CD14-positive monocyte (primary cell): ENCODE measurements at regions not wholly inside any gene's neighbourhood (a gene's known extent, or its start where the extent isn't known, plus 50 kb on each side); places are given as distances from the start of the nearest gene placed in this dataset.

Experiments
- DNase-seq, 3 donors: peaks; one replicate each; pipeline ENCODE4 v3.0.0-alpha.2; 2011 to 2022
- H2AFZ ChIP-seq: 2 replicates; pipeline ENCODE4 v1.6.0; 2012; ENCODE audit warnings: mild to moderate bottlenecking, low read depth, low read length, inconsistent platforms; ENCODE audit not compliant: insufficient read depth, poor library complexity, severe bottlenecking
- H3K27ac ChIP-seq, 2 donors: 1 replicate in 1 of 2; 2 replicates in 1 of 2; pipeline ENCODE4 v1.5.1; 2012 to 2013; ENCODE audit warnings: low read length in 2 of 2, control low read depth in 1 of 2, inconsistent platforms in 1 of 2, low read depth in 1 of 2, mild to moderate bottlenecking in 1 of 2
- H3K27me3 ChIP-seq, 2 donors: one replicate each; pipeline versions ENCODE4 v1.6.0 to v1.6.1; 2011 to 2013; ENCODE audit warnings: low read length in 2 of 2; ENCODE audit not compliant: control insufficient read depth in 2 of 2, insufficient read depth in 2 of 2
- H3K36me3 ChIP-seq, 2 donors: replicated peaks in 1 of 2; 1 replicate in 1 of 2; 2 replicates in 1 of 2; pipeline versions ENCODE4 v1.5.1 to v1.6.1; 2012 to 2013; ENCODE audit warnings: low read length in 2 of 2, control low read depth in 1 of 2, inconsistent platforms in 1 of 2, mild to moderate bottlenecking in 1 of 2; ENCODE audit not compliant: insufficient read depth in 2 of 2, control insufficient read depth in 1 of 2
- H3K4me1 ChIP-seq, 2 donors: 1 replicate in 1 of 2; 2 replicates in 1 of 2; pipeline versions ENCODE4 v1.5.1 to v1.6.1; 2012 to 2013; ENCODE audit warnings: low read length in 2 of 2, control low read depth in 1 of 2, inconsistent platforms in 1 of 2, mild to moderate bottlenecking in 1 of 2, moderate library complexity in 1 of 2; ENCODE audit not compliant: insufficient read depth in 2 of 2, control insufficient read depth in 1 of 2
- H3K4me2 ChIP-seq: replicated peaks from 2 replicates; pipeline ENCODE3; 2012; ENCODE audit warnings: low read length, moderate library complexity, mild to moderate bottlenecking; ENCODE audit not compliant: poor library complexity, severe bottlenecking; ENCODE audit errors: extremely low read depth
- H3K4me3 ChIP-seq, 3 experiments: fragments of 200-600 bp in 1 of 3; sonication (generic) in 1 of 3; replicated peaks in 1 of 3; 1 replicate in 2 of 3; 2 replicates in 1 of 3; pipeline ENCODE4 v1.5.1; 2011 to 2013; ENCODE audit warnings: low read length in 3 of 3, mild to moderate bottlenecking in 3 of 3, control low read depth in 2 of 3, low read depth in 2 of 3, inconsistent platforms in 1 of 3, moderate library complexity in 1 of 3
- H3K79me2 ChIP-seq: 2 replicates; pipeline ENCODE4 v1.6.0; 2012; ENCODE audit warnings: mild to moderate bottlenecking, control low read depth, inconsistent platforms, low read length, moderate library complexity; ENCODE audit not compliant: insufficient read depth
- H3K9ac ChIP-seq: 2 replicates; pipeline ENCODE4 v1.6.0; 2017; ENCODE audit warnings: low read length, mild to moderate bottlenecking; ENCODE audit not compliant: insufficient read depth, poor library complexity, severe bottlenecking
- H3K9me3 ChIP-seq, 2 donors: replicated peaks in 1 of 2; 1 replicate in 1 of 2; 2 replicates in 1 of 2; pipeline versions ENCODE4 v1.5.1 to v1.6.1; 2012 to 2013; ENCODE audit warnings: low read length in 2 of 2, control low read depth in 1 of 2; ENCODE audit not compliant: control insufficient read depth in 1 of 2, insufficient read depth in 1 of 2
- H4K20me1 ChIP-seq: 2 replicates; pipeline ENCODE4 v1.6.0; 2012; ENCODE audit warnings: mild to moderate bottlenecking, low read length, control low read depth, moderate library complexity; ENCODE audit not compliant: insufficient read depth
- H3K27ac Mint-ChIP-seq, 7 donors: one replicate each; pipeline ENCODE4 v1.8.0; 2020; ENCODE audit warnings: mild to moderate bottlenecking in 7 of 7, mixed read lengths in 7 of 7, moderate library complexity in 6 of 7, inconsistent platforms in 2 of 7
- H3K27me3 Mint-ChIP-seq, 3 donors: one replicate each; pipeline ENCODE4 v1.8.0; 2021 to 2022; ENCODE audit warnings: low read depth in 3 of 3, mild to moderate bottlenecking in 3 of 3, mixed read lengths in 3 of 3, moderate library complexity in 3 of 3, inconsistent platforms in 1 of 3
- H3K36me3 Mint-ChIP-seq, 2 donors: one replicate each; pipeline ENCODE4 v1.8.0; 2020; ENCODE audit warnings: mixed read lengths in 2 of 2, inconsistent platforms in 1 of 2, mild to moderate bottlenecking in 1 of 2
- H3K4me1 Mint-ChIP-seq: one replicate; pipeline ENCODE4 v1.8.0; 2020; ENCODE audit warnings: mild to moderate bottlenecking, mixed read lengths
- H3K4me3 Mint-ChIP-seq, 2 donors: one replicate each; pipeline ENCODE4 v1.8.0; 2020; ENCODE audit warnings: mild to moderate bottlenecking in 2 of 2, mixed read lengths in 2 of 2, moderate library complexity in 1 of 2
- H3K9me3 Mint-ChIP-seq, 7 donors: one replicate each; pipeline ENCODE4 v1.8.0; 2020 to 2022; ENCODE audit warnings: mixed read lengths in 7 of 7, mild to moderate bottlenecking in 6 of 7, moderate library complexity in 6 of 7, inconsistent platforms in 2 of 7
- CTCF ChIP-seq: fragments of 200-600 bp; IDR thresholded peaks from one replicate; pipeline ENCODE4 v1.8.0; 2022; ENCODE audit warnings: antibody characterized with exemption, mild to moderate bottlenecking
- WGBS: methylation state at CpG from one replicate; pipeline ENCODE4 v1.1.5; 2013; ENCODE audit warnings: missing lambda C conversion rate; ENCODE audit not compliant: insufficient coverage; 5-methylcytosine and 5-hydroxymethylcytosine counted together
- intact Hi-C, 2 donors: fragments of 100-400 bp; cut with micrococcal nuclease; formaldehyde crosslinking; loops; one replicate each; pipeline versions ENCODE4 v1.15.0 to v1.15.1; 2023

GRCh38 chr5:77912721-77913120, 136.6 kb upstream of the TBCA start:
- Histone ChIP-seq H3K4me2 (no peak overlapping the region), H3K9ac (no peak overlapping the region), H3K4me1 (peaks cover 0 to 6% of the 10 kb centered on the region in 2 donors), H3K79me2 (no peaks in the 10 kb centered on the region), H4K20me1 (no peaks in the 10 kb centered on the region), H3K4me3 (no peak overlapping the region), H3K27ac (no peak overlapping the region), H3K9me3 (peaks cover 0 to 5% of the 10 kb centered on the region in 2 donors), H3K27me3 (peaks cover 4 to 15% of the 10 kb centered on the region in 2 donors), H2AFZ (no peak overlapping the region), H3K36me3 (no peaks in the 10 kb centered on the region)
- Mint-ChIP-seq H3K27ac (no peak overlapping the region), H3K27me3 (peaks cover 3 to 18% (median 11%) of the 10 kb centered on the region in 3 donors), H3K9me3 (peaks cover 2 to 12% (median 10%) of the 10 kb centered on the region in 7 donors), H3K4me3 (no peak overlapping the region), H3K4me1 (peaks cover 3% of the 10 kb centered on the region), H3K36me3 (no peaks in the 10 kb centered on the region)
- WGBS: 81% methylated on average over 5 of the region's 6 CpGs
- TF ChIP-seq CTCF: no peak
- intact Hi-C loops: no loop called here
- DNase-seq: no peak

- peaks cover 2 to 10% (median 9%) of the 10 kb centered on the region in 7 donors for H3K9me3 Mint-ChIP-seq
- H3K27me3 Mint-ChIP-seq: peaks cover 3 to 18% (median 9%) of the 10 kb centered on the region in 3 donors
- no peak overlapping the region for H3K27ac Mint-ChIP-seq
- H3K4me3 Mint-ChIP-seq: no peak overlapping the region
- intact Hi-C loops: no loop called here
- H3K4me1 Mint-ChIP-seq: peaks cover 9% of the 10 kb centered on the region
- H3K27me3 ChIP-seq: peaks cover 4 to 15% of the 10 kb centered on the region in 2 donors
- no peak overlapping the region for H2AFZ ChIP-seq
- H3K79me2 ChIP-seq: no peaks in the 10 kb centered on the region
- H3K27ac ChIP-seq: no peak overlapping the region
- no peak overlapping the region for H3K4me2 ChIP-seq
- H3K9me3 ChIP-seq: peaks cover 0 to 5% of the 10 kb centered on the region in 2 donors
- DNase-seq: no peak
- peaks cover 0 to 6% of the 10 kb centered on the region in 2 donors for H3K4me1 ChIP-seq
- H3K36me3 ChIP-seq: no peaks in the 10 kb centered on the region
- H3K36me3 Mint-ChIP-seq: no peaks in the 10 kb centered on the region
- no peaks in the 10 kb centered on the region for H4K20me1 ChIP-seq
- H3K4me3 ChIP-seq: no peak overlapping the region
- no peak overlapping the region for H3K9ac ChIP-seq
- no peak for TF ChIP-seq CTCF
These were observed 134.6 kb upstream of the TBCA start for GRCh38 chr5:77910602-77911188.
